Stimulated activated CD8-positive, alpha-beta memory T cell treated with anti-CD3 and anti-CD28 coated beads, Interleukin-4, amount 100 ng/mL, for 1 hour (primary cell): ENCODE measurements at regions not wholly inside any gene's neighbourhood (a gene's known extent, or its start where the extent isn't known, plus 50 kb on each side); places are given as distances from the start of the nearest gene placed in this dataset.
"Not testable (repeated sequence)": the region's sequence is repeated elsewhere in the genome, so short reads cannot be mapped to it uniquely, and the experiment has no call there.

ENCODE experiments used
- DNase-seq, 2 donors: peaks; one replicate each; pipeline ENCODE4 v3.0.0-alpha.2; 2020; ENCODE audit warnings: low read depth in 2 of 2, low spot score in 1 of 2

GRCh38 chr17:30644287-30644686 is 167.1 kb downstream of the GOSR1 start:
- not testable (repeated sequence) for DNase-seq

- not testable (repeated sequence) for DNase-seq
These were observed 164.2 kb downstream of the GOSR1 start for GRCh38 chr17:30641428-30641827.

GRCh38 chr17:30639391-30639790 is 162.2 kb downstream of the GOSR1 start:
- DNase-seq = not testable (repeated sequence)

GRCh38 chr17:30638968-30639367 is 161.8 kb downstream of the GOSR1 start:
- DNase-seq = not testable (repeated sequence)

GRCh38 chr17:30631651-30632050 is 154.4 kb downstream of the GOSR1 start:
- DNase-seq = not testable (repeated sequence)

GRCh38 chr17:30625380-30625779 is 148.2 kb downstream of the GOSR1 start:
- not testable (repeated sequence) for DNase-seq

- not testable (repeated sequence) for DNase-seq
These were observed 147.0 kb downstream of the GOSR1 start for GRCh38 chr17:30624180-30624579.

- DNase-seq = not testable (repeated sequence)
These were observed 132.5 kb downstream of the GOSR1 start for GRCh38 chr17:30609682-30610081.

- DNase-seq = no peak
These were observed 128.3 kb downstream of the GOSR1 start for GRCh38 chr17:30605523-30605922.

- no peak for DNase-seq
These were observed 127.8 kb downstream of the GOSR1 start for GRCh38 chr17:30605027-30605426.

GRCh38 chr17:30602396-30602795 is 125.2 kb downstream of the GOSR1 start:
- DNase-seq = not testable (repeated sequence)

GRCh38 chr17:30601984-30602383 is 124.8 kb downstream of the GOSR1 start:
- not testable (repeated sequence) for DNase-seq

- DNase-seq = no peak
These were observed 123.8 kb downstream of the GOSR1 start for GRCh38 chr17:30600830-30601494.

GRCh38 chr17:30600060-30600829 is 123.0 kb downstream of the GOSR1 start:
- DNase-seq = peak; percentile 26 to 27

GRCh38 chr17:30599428-30600059 is 122.3 kb downstream of the GOSR1 start:
- DNase-seq = no peak

GRCh38 chr17:30597776-30598288 is 120.6 kb downstream of the GOSR1 start:
- DNase-seq = no peak

- DNase-seq = not testable (repeated sequence)
These were observed 120.0 kb downstream of the GOSR1 start for GRCh38 chr17:30596948-30597775.

- DNase-seq = not testable (repeated sequence)
These were observed 117.8 kb downstream of the GOSR1 start for GRCh38 chr17:30594953-30595371.

GRCh38 chr17:30594223-30594952 is 117.2 kb downstream of the GOSR1 start:
- DNase-seq = no peak

- no peak for DNase-seq
These were observed 113.0 kb downstream of the GOSR1 start for GRCh38 chr17:30590081-30590733.
